Glutamatergic neuron (in vitro differentiated cells): ENCODE measurements at regions not wholly inside any gene's neighbourhood (a gene's known extent, or its start where the extent isn't known, plus 50 kb on each side); places are given as distances from the start of the nearest gene placed in this dataset.

ENCODE experiments used
- DNase-seq: peaks from one replicate; pipeline ENCODE4 v3.0.0; 2022
- H3K27ac Mint-ChIP-seq: one replicate; pipeline ENCODE4 v1.8.0; 2020; ENCODE audit warnings: mild to moderate bottlenecking, mixed read lengths, inconsistent platforms; ENCODE audit not compliant: unreplicated experiment
- H3K27me3 Mint-ChIP-seq: one replicate; pipeline ENCODE4 v1.8.0; 2020; ENCODE audit warnings: mild to moderate bottlenecking, moderate library complexity, mixed read lengths, inconsistent platforms; ENCODE audit not compliant: unreplicated experiment
- H3K36me3 Mint-ChIP-seq: one replicate; pipeline ENCODE4 v1.8.0; 2020; ENCODE audit warnings: mild to moderate bottlenecking, mixed read lengths, inconsistent platforms; ENCODE audit not compliant: unreplicated experiment
- H3K4me1 Mint-ChIP-seq: one replicate; pipeline ENCODE4 v1.8.0; 2020; ENCODE audit warnings: mild to moderate bottlenecking, low read depth, mixed read lengths, inconsistent platforms; ENCODE audit not compliant: unreplicated experiment
- H3K4me3 Mint-ChIP-seq: one replicate; pipeline ENCODE4 v1.8.0; 2020; ENCODE audit warnings: mild to moderate bottlenecking, mixed read lengths, inconsistent platforms; ENCODE audit not compliant: unreplicated experiment
- H3K9me3 Mint-ChIP-seq: one replicate; pipeline ENCODE4 v1.8.0; 2020; ENCODE audit warnings: mild to moderate bottlenecking, moderate library complexity, mixed read lengths, inconsistent platforms; ENCODE audit not compliant: unreplicated experiment
- TF ChIP-seq, protein P1 (sequence below): fragments of 200-600 bp; sonication (generic); IDR thresholded peaks from one replicate; pipeline ENCODE4 v1.5.0; 2021; ENCODE audit not compliant: partially characterized antibody, unreplicated experiment

- H3K4me1 Mint-ChIP-seq, result peaks cover 4% of the 10 kb centered on the region
- H3K4me3 Mint-ChIP-seq, result no peak overlapping the region
- TF ChIP-seq, protein P1, sequence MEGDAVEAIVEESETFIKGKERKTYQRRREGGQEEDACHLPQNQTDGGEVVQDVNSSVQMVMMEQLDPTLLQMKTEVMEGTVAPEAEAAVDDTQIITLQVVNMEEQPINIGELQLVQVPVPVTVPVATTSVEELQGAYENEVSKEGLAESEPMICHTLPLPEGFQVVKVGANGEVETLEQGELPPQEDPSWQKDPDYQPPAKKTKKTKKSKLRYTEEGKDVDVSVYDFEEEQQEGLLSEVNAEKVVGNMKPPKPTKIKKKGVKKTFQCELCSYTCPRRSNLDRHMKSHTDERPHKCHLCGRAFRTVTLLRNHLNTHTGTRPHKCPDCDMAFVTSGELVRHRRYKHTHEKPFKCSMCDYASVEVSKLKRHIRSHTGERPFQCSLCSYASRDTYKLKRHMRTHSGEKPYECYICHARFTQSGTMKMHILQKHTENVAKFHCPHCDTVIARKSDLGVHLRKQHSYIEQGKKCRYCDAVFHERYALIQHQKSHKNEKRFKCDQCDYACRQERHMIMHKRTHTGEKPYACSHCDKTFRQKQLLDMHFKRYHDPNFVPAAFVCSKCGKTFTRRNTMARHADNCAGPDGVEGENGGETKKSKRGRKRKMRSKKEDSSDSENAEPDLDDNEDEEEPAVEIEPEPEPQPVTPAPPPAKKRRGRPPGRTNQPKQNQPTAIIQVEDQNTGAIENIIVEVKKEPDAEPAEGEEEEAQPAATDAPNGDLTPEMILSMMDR, result no peak
- peaks cover 2% of the 10 kb centered on the region for H3K9me3 Mint-ChIP-seq
- peaks cover 4% of the 10 kb centered on the region for H3K36me3 Mint-ChIP-seq
- no peak overlapping the region for H3K27ac Mint-ChIP-seq
- peaks cover 7% of the 10 kb centered on the region for H3K27me3 Mint-ChIP-seq
- no peak for DNase-seq
Observed at GRCh38 chr11:11043721-11044120, 185.9 kb upstream of the ZBED5 start.

- Mint-ChIP-seq H3K4me1 (peaks cover 9% of the 10 kb centered on the region), H3K4me3 (no peak overlapping the region), H3K9me3 (peaks cover 3% of the 10 kb centered on the region), H3K36me3 (peaks cover 4% of the 10 kb centered on the region), H3K27me3 (peaks cover 5% of the 10 kb centered on the region), H3K27ac (no peak overlapping the region)
- DNase-seq, result no peak
- TF ChIP-seq, protein P1, result no peak
Observed at GRCh38 chr11:11039208-11039965, 181.5 kb upstream of the ZBED5 start.

- TF ChIP-seq, protein P1, result no peak
- H3K4me3 Mint-ChIP-seq, result no peak overlapping the region
- H3K27ac Mint-ChIP-seq, result no peak overlapping the region
- peaks cover 2% of the 10 kb centered on the region for H3K36me3 Mint-ChIP-seq
- peaks cover 2% of the 10 kb centered on the region for H3K9me3 Mint-ChIP-seq
- H3K27me3 Mint-ChIP-seq, result peaks cover 2% of the 10 kb centered on the region
- peaks cover 9% of the 10 kb centered on the region for H3K4me1 Mint-ChIP-seq
- no peak for DNase-seq
Observed at GRCh38 chr11:11038782-11039181, 180.9 kb upstream of the ZBED5 start.

GRCh38 chr11:11038352-11038751 is 180.5 kb upstream of the ZBED5 start:
- Mint-ChIP-seq H3K4me1 (peaks cover 9% of the 10 kb centered on the region), H3K9me3 (peaks cover 1% of the 10 kb centered on the region), H3K27ac (no peak overlapping the region), H3K36me3 (no peaks in the 10 kb centered on the region), H3K27me3 (peaks cover 1% of the 10 kb centered on the region), H3K4me3 (no peak overlapping the region)
- DNase-seq, result no peak
- TF ChIP-seq, protein P1, result no peak

GRCh38 chr11:11036848-11037732 is 179.2 kb upstream of the ZBED5 start:
- H3K4me1 Mint-ChIP-seq, result peaks cover 9% of the 10 kb centered on the region
- TF ChIP-seq, protein P1, result peak; percentile 68
- H3K9me3 Mint-ChIP-seq, result peaks cover 1% of the 10 kb centered on the region
- no peak overlapping the region for H3K4me3 Mint-ChIP-seq
- H3K27ac Mint-ChIP-seq, result no peak overlapping the region
- H3K36me3 Mint-ChIP-seq, result no peaks in the 10 kb centered on the region
- no peak for DNase-seq
- peaks cover 1% of the 10 kb centered on the region for H3K27me3 Mint-ChIP-seq
